22Rv1 (cell line): ENCODE measurements at regions not wholly inside any gene's neighbourhood (a gene's known extent, or its start where the extent isn't known, plus 50 kb on each side); places are given as distances from the start of the nearest gene placed in this dataset.

Source experiments
- H3K27ac ChIP-seq: fragments of 450-650 bp; 2 replicates; pipeline ENCODE4 v1.5.1; 2017
- CTCF ChIP-seq: fragments of 450-650 bp; IDR thresholded peaks from 2 replicates; pipeline ENCODE4 v1.5.1; 2017; ENCODE audit warnings: mild to moderate bottlenecking
- ZFX ChIP-seq: fragments of 450-650 bp; IDR thresholded peaks from 2 replicates; pipeline ENCODE4 v1.6.1; 2017; ENCODE audit warnings: antibody characterized with exemption, borderline replicate concordance

- no peak for TF ChIP-seq CTCF
- no peak for TF ChIP-seq ZFX
- H3K27ac ChIP-seq = no peak overlapping the region
Measured at GRCh38 chr6:77131426-77131825, 331.9 kb downstream of the HTR1B start.

- H3K27ac ChIP-seq = no peak overlapping the region
- peak; percentile 49 for TF ChIP-seq CTCF
- TF ChIP-seq ZFX = no peak
Measured at GRCh38 chr6:77124604-77125003, 338.7 kb downstream of the HTR1B start.

DNA sequence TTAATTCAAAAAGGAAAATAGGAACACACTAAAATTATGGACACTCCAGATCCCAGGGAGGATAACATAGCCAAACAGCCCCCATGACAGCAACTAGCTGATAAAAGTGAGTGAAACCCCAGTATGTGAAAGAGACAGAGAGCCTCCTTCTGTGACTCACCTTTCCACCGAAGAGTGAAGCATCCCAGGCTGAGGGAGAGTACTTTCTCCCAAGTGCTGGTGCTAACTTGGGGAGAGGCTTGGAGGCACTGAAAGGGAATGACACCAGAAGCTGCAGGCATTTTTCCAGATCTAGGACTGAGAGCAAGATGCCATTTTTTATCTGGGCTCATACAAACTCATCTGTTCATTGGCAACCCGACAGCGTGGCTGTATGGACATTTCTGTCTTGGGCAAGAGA lies 339.8 kb downstream of the HTR1B start:
- no peak overlapping the region for H3K27ac ChIP-seq
- TF ChIP-seq CTCF = no peak
- TF ChIP-seq ZFX = no peak

GRCh38 chr6:77106992-77107391 lies 356.3 kb downstream of the HTR1B start:
- no peak overlapping the region for H3K27ac ChIP-seq
- no peak for TF ChIP-seq CTCF
- no peak for TF ChIP-seq ZFX

DNA sequence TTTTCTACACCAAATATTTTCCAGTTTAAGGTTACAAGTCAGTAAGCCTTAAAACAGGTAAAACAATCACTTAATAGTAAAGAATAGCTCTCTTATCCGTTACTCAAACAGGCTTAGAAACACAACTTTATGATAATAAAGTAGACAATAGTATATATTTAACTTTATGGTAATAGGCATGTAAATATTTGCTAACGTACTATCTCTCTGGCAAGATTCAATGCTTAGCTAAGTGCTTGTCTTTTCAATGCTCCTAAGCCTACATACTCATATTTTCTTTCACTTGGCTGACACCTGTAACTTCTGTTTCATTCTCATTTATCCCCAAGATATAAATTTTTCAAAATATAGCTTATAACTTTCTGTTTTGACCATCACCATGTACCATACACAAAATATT lies 358.2 kb downstream of the HTR1B start:
- TF ChIP-seq ZFX = no peak
- no peak for TF ChIP-seq CTCF
- peak overlapping the region; percentile 26 for H3K27ac ChIP-seq

- no peak overlapping the region for H3K27ac ChIP-seq
- TF ChIP-seq ZFX = no peak
- TF ChIP-seq CTCF = no peak
Measured at GRCh38 chr6:77097940-77098339, 365.4 kb downstream of the HTR1B start.

DNA sequence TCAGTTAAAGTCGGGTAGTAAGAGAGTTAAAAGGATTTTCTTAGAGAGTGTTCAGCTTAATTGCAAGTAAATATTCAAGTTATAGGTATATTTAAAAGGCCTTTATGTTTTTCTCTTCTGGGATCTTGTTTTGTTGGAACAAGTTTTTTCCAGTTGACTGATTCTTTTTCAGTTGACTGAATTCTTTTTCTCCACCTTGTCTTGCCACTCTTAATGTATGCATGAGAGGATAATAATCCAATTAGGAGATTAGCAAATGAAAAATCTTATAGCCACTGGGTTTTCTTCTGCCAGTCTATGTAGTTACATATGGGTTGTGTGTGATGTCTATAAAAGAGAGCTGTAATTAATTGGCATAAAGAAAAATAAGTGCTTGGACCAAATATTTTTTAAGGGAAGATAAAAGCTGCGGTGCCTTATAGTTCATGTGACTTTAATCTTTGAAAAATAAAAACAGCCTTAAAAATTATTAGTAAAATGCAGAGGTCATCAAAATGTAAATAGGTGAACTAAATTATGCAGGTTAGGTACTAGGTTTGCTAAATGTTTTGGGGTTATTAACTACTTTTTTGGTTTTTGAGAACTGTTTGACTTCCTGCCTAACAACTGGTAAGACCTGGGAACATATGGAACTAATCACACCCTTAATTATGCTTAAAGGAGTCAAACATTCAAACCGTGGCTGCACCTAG lies 367.2 kb downstream of the HTR1B start:
- no peak overlapping the region for H3K27ac ChIP-seq
- TF ChIP-seq CTCF (no peak), ZFX (no peak)
